DOHH2 (cell line): ENCODE measurements at regions not wholly inside any gene's neighbourhood (a gene's known extent, or its start where the extent isn't known, plus 50 kb on each side); places are given as distances from the start of the nearest gene placed in this dataset.
A peak's percentile ranks its signal among the peaks of the same experiment; 100 is the strongest.

Experiments used
- H3F3A ChIP-seq: fragments of 200-600 bp; sonication (generic), shearing (Covaris generic); 2 replicates; pipeline ENCODE4 v1.6.0; 2016; ENCODE audit warnings: antibody characterized with exemption, mild to moderate bottlenecking; ENCODE audit not compliant: control insufficient read depth, insufficient read depth
- H3K27ac ChIP-seq: fragments of 200-600 bp; sonication (generic); 2 replicates; pipeline ENCODE4 v1.5.1; 2014; ENCODE audit warnings: low read depth, mild to moderate bottlenecking, low read length, moderate library complexity
- H3K27me3 ChIP-seq: fragments of 200-600 bp; sonication (generic); 2 replicates; pipeline ENCODE4 v1.6.1; 2014; ENCODE audit warnings: mild to moderate bottlenecking, low read length, mixed read lengths; ENCODE audit not compliant: control insufficient read depth
- H3K36me3 ChIP-seq: fragments of 200-600 bp; sonication (generic); 2 replicates; pipeline ENCODE4 v1.6.1; 2014; ENCODE audit warnings: mild to moderate bottlenecking, low read length, moderate library complexity, mixed read lengths; ENCODE audit not compliant: control insufficient read depth
- H3K4me1 ChIP-seq: fragments of 200-600 bp; sonication (generic); 2 replicates; pipeline ENCODE4 v1.6.1; 2014; ENCODE audit warnings: mild to moderate bottlenecking, low read length, mixed read lengths; ENCODE audit not compliant: control insufficient read depth
- H3K4me2 ChIP-seq: fragments of 200-600 bp; sonication (generic); 2 replicates; pipeline ENCODE4 v1.6.0; 2014; ENCODE audit warnings: mild to moderate bottlenecking, low read length, moderate library complexity
- H3K4me3 ChIP-seq: fragments of 200-600 bp; sonication (generic); 2 replicates; pipeline ENCODE4 v1.5.1; 2014; ENCODE audit warnings: mild to moderate bottlenecking, low read length, mixed read lengths
- H3K79me2 ChIP-seq: fragments of 200-600 bp; sonication (generic); 2 replicates; pipeline ENCODE4 v1.6.1; 2014; ENCODE audit warnings: mild to moderate bottlenecking, low read length, mixed read lengths; ENCODE audit not compliant: control insufficient read depth
- H3K9me2 ChIP-seq: fragments of 200-600 bp; sonication (generic); replicated peaks from 2 replicates; pipeline ENCODE4 v1.6.1; 2014; ENCODE audit warnings: mild to moderate bottlenecking, low read length, mixed read lengths; ENCODE audit not compliant: control insufficient read depth
- H3K9me3 ChIP-seq: fragments of 200-600 bp; sonication (generic); 2 replicates; pipeline ENCODE4 v1.6.1; 2014; ENCODE audit warnings: antibody characterized with exemption, low read length, mixed read lengths; ENCODE audit not compliant: control insufficient read depth, insufficient read depth
- H4K20me1 ChIP-seq: fragments of 200-600 bp; sonication (generic); 2 replicates; pipeline ENCODE4 v1.6.0; 2014; ENCODE audit warnings: low read depth, mild to moderate bottlenecking, antibody characterized with exemption, low read length, moderate library complexity; ENCODE audit not compliant: control insufficient read depth, insufficient read depth
- CTCF ChIP-seq: fragments of 200-600 bp; sonication (generic); IDR thresholded peaks from one replicate; pipeline ENCODE4 v1.5.1; 2014; ENCODE audit warnings: antibody characterized with exemption, mild to moderate bottlenecking, low read depth, low read length; ENCODE audit not compliant: poor library complexity, severe bottlenecking
- EZH2phosphoT487 ChIP-seq: fragments of 200-600 bp; sonication (generic); IDR thresholded peaks from 2 replicates; pipeline ENCODE4 v1.6.1; 2017; ENCODE audit warnings: borderline replicate concordance, mild to moderate bottlenecking, antibody characterized with exemption, low read length, moderate library complexity, mixed read lengths

DNA sequence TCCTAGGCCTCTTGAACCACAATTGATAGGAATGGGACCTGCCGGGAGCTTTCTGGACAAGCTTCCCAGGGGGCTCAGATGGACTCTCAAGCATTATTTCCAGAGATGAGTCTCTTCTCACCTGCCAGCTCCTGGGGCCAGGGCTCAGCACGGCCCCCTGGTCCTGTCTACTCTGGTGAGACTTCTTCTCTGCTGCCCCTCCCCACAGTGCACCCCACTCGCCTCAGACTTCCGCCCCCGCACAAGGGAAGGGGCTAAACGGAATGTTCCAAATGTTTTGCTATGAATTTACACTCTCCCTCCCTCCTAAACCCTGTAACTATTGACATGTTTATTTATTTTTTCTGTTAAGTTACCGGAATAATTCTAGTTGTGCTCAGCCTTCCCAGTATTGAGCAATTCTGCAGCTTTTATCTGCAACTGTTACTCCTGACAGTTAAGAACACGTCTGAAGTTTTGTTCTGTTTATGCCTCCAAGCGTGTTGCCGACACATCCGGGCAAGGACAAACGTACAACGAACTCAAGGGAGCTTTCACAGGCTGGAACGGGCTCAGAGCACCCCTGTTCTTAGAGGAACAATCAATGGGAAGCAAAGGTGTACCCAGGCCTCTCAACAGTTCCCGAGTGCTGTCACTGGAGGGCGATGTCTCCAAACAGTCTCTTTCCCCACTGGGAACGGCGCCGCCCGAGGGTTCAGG lies 55.2 kb downstream of the FHIP2A start:
- Histone ChIP-seq H3F3A (no peaks in the 10 kb centered on the region), H4K20me1 (no peaks in the 10 kb centered on the region), H3K9me3 (no peaks in the 10 kb centered on the region)

DNA sequence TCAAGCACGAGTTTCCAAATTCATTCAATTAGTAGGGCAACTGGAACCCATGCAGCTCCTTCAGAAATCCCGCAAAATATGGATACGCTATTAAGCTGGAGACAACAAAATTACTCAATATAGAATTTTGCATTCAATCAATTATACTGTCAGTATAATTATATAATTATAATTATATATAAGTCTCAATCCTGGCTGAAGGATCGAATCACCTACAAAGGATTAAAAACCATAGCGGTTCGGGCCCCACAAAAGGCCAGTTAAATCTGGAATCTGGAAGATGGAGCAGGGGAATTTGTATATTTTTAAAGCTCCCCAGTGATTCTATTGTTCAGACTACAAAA lies 55.7 kb downstream of the FHIP2A start:
- 0 out of 2 replicates have a peak, but pooled peaks cover 13% of the 10 kb centered on the region for H3K27me3 ChIP-seq
- H3K79me2 ChIP-seq, result no peaks in the 10 kb centered on the region
- no peak overlapping the region for H3K4me3 ChIP-seq
- TF ChIP-seq EZH2phosphoT487 (no peak), CTCF (no peak)
- H3K36me3 ChIP-seq, result no peaks in the 10 kb centered on the region
- no peaks in the 10 kb centered on the region for H3K9me2 ChIP-seq
- peaks cover 2% of the 10 kb centered on the region; the same call in 1 of the 2 replicates for H3K4me1 ChIP-seq
- no peak overlapping the region for H3K27ac ChIP-seq
- H3K4me2 ChIP-seq, result no peak overlapping the region
- H4K20me1 ChIP-seq, result no peaks in the 10 kb centered on the region
- H3F3A ChIP-seq, result no peaks in the 10 kb centered on the region
- H3K9me3 ChIP-seq, result no peaks in the 10 kb centered on the region

More for the DNA sequence above, 55.2 kb downstream of the FHIP2A start:
- no peak overlapping the region for H3K4me2 ChIP-seq
- no peak overlapping the region for H3K27ac ChIP-seq
- no peaks in the 10 kb centered on the region for H3K9me2 ChIP-seq
- H3K36me3 ChIP-seq, result no peaks in the 10 kb centered on the region
- H3K79me2 ChIP-seq, result no peaks in the 10 kb centered on the region
- no peak overlapping the region for H3K4me3 ChIP-seq
- TF ChIP-seq CTCF (peak; percentile 66), EZH2phosphoT487 (no peak)
- 0 out of 2 replicates have a peak, but pooled peaks cover 13% of the 10 kb centered on the region for H3K27me3 ChIP-seq
- H3K4me1 ChIP-seq, result peaks cover 2% of the 10 kb centered on the region; the same call in 1 of the 2 replicates

- no peak overlapping the region for H3K4me2 ChIP-seq
- H3K9me3 ChIP-seq, result no peaks in the 10 kb centered on the region
- no peaks in the 10 kb centered on the region for H4K20me1 ChIP-seq
- no peak overlapping the region for H3K4me3 ChIP-seq
- peaks cover 2% of the 10 kb centered on the region; the same call in 1 of the 2 replicates for H3K4me1 ChIP-seq
- H3K27me3 ChIP-seq, result 0 out of 2 replicates have a peak, but pooled peaks cover 9% of the 10 kb centered on the region
- no peaks in the 10 kb centered on the region for H3F3A ChIP-seq
- no peaks in the 10 kb centered on the region for H3K9me2 ChIP-seq
- H3K27ac ChIP-seq, result no peak overlapping the region
- no peaks in the 10 kb centered on the region for H3K79me2 ChIP-seq
- no peaks in the 10 kb centered on the region for H3K36me3 ChIP-seq
- no peak for TF ChIP-seq EZH2phosphoT487
- TF ChIP-seq CTCF, result no peak
Observed at GRCh38 chr10:114879093-114879492, 57.5 kb downstream of the FHIP2A start.
